Neural cell (in vitro differentiated cells): ENCODE measurements at regions not wholly inside any gene's neighbourhood (a gene's known extent, or its start where the extent isn't known, plus 50 kb on each side); places are given as distances from the start of the nearest gene placed in this dataset.

Source experiments
- EP300 ChIP-seq: fragments of 450-650 bp; conservative IDR thresholded peaks from 2 replicates; pipeline ENCODE4 v1.6.1; 2014; ENCODE audit warnings: antibody characterized with exemption, mild to moderate bottlenecking, moderate library complexity; ENCODE audit not compliant: poor library complexity, severe bottlenecking
- EZH2 ChIP-seq: fragments of 200-600, 300-800 bp; shearing (Covaris generic), sonication (generic); IDR thresholded peaks from 2 replicates; pipeline ENCODE4 v1.6.1; 2014; ENCODE audit warnings: antibody characterized with exemption, low read length, borderline replicate concordance, mild to moderate bottlenecking; ENCODE audit not compliant: insufficient read depth, poor library complexity, severe bottlenecking
- MXI1 ChIP-seq: fragments of 450-650 bp; conservative IDR thresholded peaks from 2 replicates; pipeline ENCODE4 v1.6.1; 2014; ENCODE audit warnings: antibody characterized with exemption, mild to moderate bottlenecking; ENCODE audit not compliant: poor library complexity, severe bottlenecking
- POLR2AphosphoS5 ChIP-seq: IDR thresholded peaks from 2 replicates; pipeline ENCODE4 v1.6.1; 2012
- RAD21 ChIP-seq: fragments of 450-650 bp; conservative IDR thresholded peaks from 2 replicates; pipeline ENCODE4 v1.6.1; 2014; ENCODE audit warnings: antibody characterized with exemption, mild to moderate bottlenecking, moderate library complexity
- SMC3 ChIP-seq: fragments of 450-650 bp; conservative IDR thresholded peaks from 2 replicates; pipeline ENCODE4 v1.6.1; 2014; ENCODE audit warnings: antibody characterized with exemption, mild to moderate bottlenecking, moderate library complexity; ENCODE audit not compliant: poor library complexity
- TAF1 ChIP-seq: IDR thresholded peaks from 2 replicates; pipeline ENCODE4 v1.6.1; 2012; ENCODE audit warnings: low read depth
- TF ChIP-seq, protein P1 (sequence below): fragments of 450-650 bp; IDR thresholded peaks from 2 replicates; pipeline ENCODE4 v1.5.1; 2014; ENCODE audit warnings: antibody characterized with exemption, mild to moderate bottlenecking, moderate library complexity; ENCODE audit not compliant: poor library complexity, severe bottlenecking
- TF ChIP-seq, protein P2 (sequence below): IDR thresholded peaks from 2 replicates; pipeline ENCODE4 v1.6.1; 2012; ENCODE audit warnings: borderline replicate concordance

DNA sequence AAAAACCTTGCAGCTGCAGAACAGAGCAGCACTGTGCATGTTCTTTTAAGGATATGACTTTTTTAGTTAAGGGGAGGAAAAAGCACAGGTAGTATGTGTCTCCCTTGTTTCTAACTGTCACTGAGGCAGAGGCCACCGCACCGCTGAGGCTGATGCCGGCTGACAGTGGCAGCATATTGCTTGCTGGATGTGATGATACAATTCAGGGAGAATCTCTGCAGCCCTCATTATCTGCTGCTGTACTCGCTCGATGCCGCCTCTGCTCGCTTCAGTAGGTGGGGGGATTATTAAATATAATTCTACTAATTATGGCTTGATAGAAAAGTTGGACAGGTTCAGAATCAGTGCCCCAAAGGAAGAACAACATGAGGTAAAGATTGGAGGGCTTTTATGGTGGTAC, 378.8 kb upstream of the NOCT start:
- TF ChIP-seq, protein P1, sequence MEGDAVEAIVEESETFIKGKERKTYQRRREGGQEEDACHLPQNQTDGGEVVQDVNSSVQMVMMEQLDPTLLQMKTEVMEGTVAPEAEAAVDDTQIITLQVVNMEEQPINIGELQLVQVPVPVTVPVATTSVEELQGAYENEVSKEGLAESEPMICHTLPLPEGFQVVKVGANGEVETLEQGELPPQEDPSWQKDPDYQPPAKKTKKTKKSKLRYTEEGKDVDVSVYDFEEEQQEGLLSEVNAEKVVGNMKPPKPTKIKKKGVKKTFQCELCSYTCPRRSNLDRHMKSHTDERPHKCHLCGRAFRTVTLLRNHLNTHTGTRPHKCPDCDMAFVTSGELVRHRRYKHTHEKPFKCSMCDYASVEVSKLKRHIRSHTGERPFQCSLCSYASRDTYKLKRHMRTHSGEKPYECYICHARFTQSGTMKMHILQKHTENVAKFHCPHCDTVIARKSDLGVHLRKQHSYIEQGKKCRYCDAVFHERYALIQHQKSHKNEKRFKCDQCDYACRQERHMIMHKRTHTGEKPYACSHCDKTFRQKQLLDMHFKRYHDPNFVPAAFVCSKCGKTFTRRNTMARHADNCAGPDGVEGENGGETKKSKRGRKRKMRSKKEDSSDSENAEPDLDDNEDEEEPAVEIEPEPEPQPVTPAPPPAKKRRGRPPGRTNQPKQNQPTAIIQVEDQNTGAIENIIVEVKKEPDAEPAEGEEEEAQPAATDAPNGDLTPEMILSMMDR = no peak
- no peak for TF ChIP-seq RAD21
- no peak for TF ChIP-seq EZH2
- TF ChIP-seq MXI1 = no peak
- TF ChIP-seq EP300 = no peak
- no peak for TF ChIP-seq POLR2AphosphoS5
- no peak for TF ChIP-seq TAF1
- TF ChIP-seq, protein P2, sequence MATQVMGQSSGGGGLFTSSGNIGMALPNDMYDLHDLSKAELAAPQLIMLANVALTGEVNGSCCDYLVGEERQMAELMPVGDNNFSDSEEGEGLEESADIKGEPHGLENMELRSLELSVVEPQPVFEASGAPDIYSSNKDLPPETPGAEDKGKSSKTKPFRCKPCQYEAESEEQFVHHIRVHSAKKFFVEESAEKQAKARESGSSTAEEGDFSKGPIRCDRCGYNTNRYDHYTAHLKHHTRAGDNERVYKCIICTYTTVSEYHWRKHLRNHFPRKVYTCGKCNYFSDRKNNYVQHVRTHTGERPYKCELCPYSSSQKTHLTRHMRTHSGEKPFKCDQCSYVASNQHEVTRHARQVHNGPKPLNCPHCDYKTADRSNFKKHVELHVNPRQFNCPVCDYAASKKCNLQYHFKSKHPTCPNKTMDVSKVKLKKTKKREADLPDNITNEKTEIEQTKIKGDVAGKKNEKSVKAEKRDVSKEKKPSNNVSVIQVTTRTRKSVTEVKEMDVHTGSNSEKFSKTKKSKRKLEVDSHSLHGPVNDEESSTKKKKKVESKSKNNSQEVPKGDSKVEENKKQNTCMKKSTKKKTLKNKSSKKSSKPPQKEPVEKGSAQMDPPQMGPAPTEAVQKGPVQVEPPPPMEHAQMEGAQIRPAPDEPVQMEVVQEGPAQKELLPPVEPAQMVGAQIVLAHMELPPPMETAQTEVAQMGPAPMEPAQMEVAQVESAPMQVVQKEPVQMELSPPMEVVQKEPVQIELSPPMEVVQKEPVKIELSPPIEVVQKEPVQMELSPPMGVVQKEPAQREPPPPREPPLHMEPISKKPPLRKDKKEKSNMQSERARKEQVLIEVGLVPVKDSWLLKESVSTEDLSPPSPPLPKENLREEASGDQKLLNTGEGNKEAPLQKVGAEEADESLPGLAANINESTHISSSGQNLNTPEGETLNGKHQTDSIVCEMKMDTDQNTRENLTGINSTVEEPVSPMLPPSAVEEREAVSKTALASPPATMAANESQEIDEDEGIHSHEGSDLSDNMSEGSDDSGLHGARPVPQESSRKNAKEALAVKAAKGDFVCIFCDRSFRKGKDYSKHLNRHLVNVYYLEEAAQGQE = no peak
- no peak for TF ChIP-seq SMC3
